ENCODE measurements at regions not wholly inside any gene's neighbourhood (a gene's known extent, or its start where the extent isn't known, plus 50 kb on each side); places are given as distances from the start of the nearest gene placed in this dataset.

DNA sequence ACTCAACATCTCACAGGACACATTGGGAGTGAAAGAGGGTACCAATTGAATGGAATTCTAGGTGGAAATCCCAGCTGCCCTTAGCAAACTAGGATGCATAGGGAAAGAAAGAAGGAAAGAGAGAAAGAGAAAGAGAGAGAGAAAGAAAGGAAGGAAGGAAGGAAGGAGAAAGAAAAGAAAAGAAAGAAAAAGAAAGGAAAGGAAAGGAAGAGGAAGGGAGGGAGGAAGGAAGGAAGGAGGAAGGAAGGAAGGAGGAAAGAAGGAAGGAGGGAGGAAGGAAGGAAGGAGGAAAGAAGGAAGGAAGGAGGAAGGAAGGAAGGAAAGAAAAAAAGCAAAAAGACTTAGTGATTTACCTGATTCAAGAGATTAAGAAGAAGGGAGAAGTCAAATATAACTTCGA lies 143.9 kb downstream of the SS18 start:
- H3K9me3 ChIP-seq, result no peaks in the 10 kb centered on the region
- H3K4me3 ChIP-seq, result no peak overlapping the region
- 82 to 89% methylated on average over 1 of the region's 1 CpG for WGBS, 2 donors
- no peak for ATAC-seq (ENCODE audit: low FRiP score in 2 of 2)
- TF ChIP-seq POLR2AphosphoS5 (IDR thresholded peaks at IDR 0.05) (no peak), EP300 (IDR thresholded peaks at IDR 0.05) (no peak), POLR2A (IDR thresholded peaks at IDR 0.05) (no peak)
- TF ChIP-seq, protein P1, sequence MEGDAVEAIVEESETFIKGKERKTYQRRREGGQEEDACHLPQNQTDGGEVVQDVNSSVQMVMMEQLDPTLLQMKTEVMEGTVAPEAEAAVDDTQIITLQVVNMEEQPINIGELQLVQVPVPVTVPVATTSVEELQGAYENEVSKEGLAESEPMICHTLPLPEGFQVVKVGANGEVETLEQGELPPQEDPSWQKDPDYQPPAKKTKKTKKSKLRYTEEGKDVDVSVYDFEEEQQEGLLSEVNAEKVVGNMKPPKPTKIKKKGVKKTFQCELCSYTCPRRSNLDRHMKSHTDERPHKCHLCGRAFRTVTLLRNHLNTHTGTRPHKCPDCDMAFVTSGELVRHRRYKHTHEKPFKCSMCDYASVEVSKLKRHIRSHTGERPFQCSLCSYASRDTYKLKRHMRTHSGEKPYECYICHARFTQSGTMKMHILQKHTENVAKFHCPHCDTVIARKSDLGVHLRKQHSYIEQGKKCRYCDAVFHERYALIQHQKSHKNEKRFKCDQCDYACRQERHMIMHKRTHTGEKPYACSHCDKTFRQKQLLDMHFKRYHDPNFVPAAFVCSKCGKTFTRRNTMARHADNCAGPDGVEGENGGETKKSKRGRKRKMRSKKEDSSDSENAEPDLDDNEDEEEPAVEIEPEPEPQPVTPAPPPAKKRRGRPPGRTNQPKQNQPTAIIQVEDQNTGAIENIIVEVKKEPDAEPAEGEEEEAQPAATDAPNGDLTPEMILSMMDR (IDR thresholded peaks at IDR 0.05), result no peak
- no peak for DNase-seq
- no peak overlapping the region for H3K27ac ChIP-seq
- no peaks in the 10 kb centered on the region for H3K27me3 ChIP-seq
- H3K36me3 ChIP-seq, result no peaks in the 10 kb centered on the region
- no peaks in the 10 kb centered on the region for H3K4me1 ChIP-seq

DNA sequence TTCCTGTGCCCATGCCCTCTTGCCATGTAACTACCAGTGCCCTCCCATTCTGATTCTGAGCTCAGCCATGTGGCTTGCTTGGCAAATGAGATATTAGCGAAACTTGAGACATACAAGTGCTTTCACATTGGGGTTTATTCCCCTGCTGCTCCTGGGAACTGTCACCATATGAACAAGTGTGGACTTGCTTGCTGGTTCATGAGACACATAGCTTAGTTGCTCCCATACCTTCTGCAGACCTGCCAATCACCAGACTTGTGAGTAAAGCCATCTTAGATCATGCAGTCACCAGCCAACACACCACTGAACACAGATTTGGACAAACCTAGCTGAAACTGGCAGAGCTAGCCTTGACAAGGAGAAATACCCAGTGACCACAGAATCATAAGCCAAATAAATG lies 155.1 kb downstream of the SS18 start:
- Histone ChIP-seq H3K36me3 (no peaks in the 10 kb centered on the region), H3K27me3 (no peaks in the 10 kb centered on the region), H3K4me3 (no peak overlapping the region), H3K27ac (no peak overlapping the region), H3K4me1 (no peaks in the 10 kb centered on the region), H3K9me3 (no peaks in the 10 kb centered on the region)
- TF ChIP-seq POLR2AphosphoS5 (IDR thresholded peaks at IDR 0.05) (no peak), EP300 (IDR thresholded peaks at IDR 0.05) (no peak), POLR2A (IDR thresholded peaks at IDR 0.05) (no peak)
- TF ChIP-seq, protein P1 (IDR thresholded peaks at IDR 0.05), result no peak
- ATAC-seq (ENCODE audit: low FRiP score in 2 of 2), result no peak
- 86 to 93% methylated on average over 1 of the region's 1 CpG for WGBS, 2 donors
- DNase-seq, result no peak

DNA sequence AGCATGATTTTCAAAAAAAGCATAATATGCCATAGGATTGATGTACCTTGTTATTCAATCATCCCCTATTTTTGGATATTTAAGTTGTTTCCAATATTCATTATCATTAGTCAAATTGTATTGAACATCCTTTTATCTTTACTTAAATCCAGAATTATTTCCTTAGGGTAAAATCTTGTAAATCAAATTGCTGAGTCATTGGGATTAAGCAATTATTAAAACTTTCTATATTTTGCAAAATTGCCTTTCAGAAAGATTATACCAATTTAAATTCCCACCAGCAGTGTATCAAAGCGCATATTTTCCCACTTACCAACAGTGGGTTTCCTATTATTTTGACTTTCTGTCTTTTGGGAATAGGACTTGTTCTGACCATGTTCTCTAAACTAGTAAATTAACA lies 159.3 kb downstream of the SS18 start:
- no peak for DNase-seq
- H3K4me1 ChIP-seq, result no peaks in the 10 kb centered on the region
- no peak overlapping the region for H3K4me3 ChIP-seq
- H3K36me3 ChIP-seq, result no peaks in the 10 kb centered on the region
- no peak overlapping the region for H3K27ac ChIP-seq
- TF ChIP-seq EP300 (IDR thresholded peaks at IDR 0.05), result no peak
- TF ChIP-seq POLR2A (IDR thresholded peaks at IDR 0.05), result no peak
- no peak for TF ChIP-seq POLR2AphosphoS5 (IDR thresholded peaks at IDR 0.05)
- 97 to 100% methylated on average over 1 of the region's 1 CpG for whole genome bisulfite sequencing, 2 donors
- no peaks in the 10 kb centered on the region for H3K9me3 ChIP-seq
- no peak for ATAC-seq (ENCODE audit: low FRiP score in 2 of 2)
- H3K27me3 ChIP-seq, result no peaks in the 10 kb centered on the region

DNA sequence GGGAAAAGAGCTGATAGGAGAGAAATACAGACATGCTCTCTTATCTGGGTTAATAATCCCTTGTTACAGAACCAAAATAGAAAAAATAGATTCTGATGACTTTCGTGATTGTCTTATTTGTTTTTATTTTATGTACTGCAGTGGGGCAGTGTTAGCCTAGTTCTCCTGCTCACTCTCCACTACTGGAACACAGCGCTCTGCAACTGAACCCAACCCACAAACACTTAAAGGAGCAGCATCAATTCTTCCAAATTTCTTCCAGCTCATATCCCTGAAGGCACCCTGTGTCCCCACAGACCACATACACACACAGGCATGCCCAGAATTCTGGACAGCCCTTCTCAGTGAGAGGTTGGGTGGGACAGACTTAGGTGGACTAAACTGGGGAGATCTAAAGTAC lies 160.6 kb downstream of the SS18 start:
- H3K27ac ChIP-seq, result no peak overlapping the region
- ATAC-seq (ENCODE audit: low FRiP score in 2 of 2) (no peak), DNase-seq (no peak)
- H3K27me3 ChIP-seq, result no peaks in the 10 kb centered on the region
- H3K4me1 ChIP-seq, result no peaks in the 10 kb centered on the region
- TF ChIP-seq POLR2A (IDR thresholded peaks at IDR 0.05) (no peak), POLR2AphosphoS5 (IDR thresholded peaks at IDR 0.05) (no peak), EP300 (IDR thresholded peaks at IDR 0.05) (no peak)
- TF ChIP-seq, protein P1 (IDR thresholded peaks at IDR 0.05), result no peak
- no peaks in the 10 kb centered on the region for H3K36me3 ChIP-seq
- WGBS, 2 donors, result 70 to 71% methylated on average over 2 of the region's 2 CpGs
- no peak overlapping the region for H3K4me3 ChIP-seq
- no peaks in the 10 kb centered on the region for H3K9me3 ChIP-seq

DNA sequence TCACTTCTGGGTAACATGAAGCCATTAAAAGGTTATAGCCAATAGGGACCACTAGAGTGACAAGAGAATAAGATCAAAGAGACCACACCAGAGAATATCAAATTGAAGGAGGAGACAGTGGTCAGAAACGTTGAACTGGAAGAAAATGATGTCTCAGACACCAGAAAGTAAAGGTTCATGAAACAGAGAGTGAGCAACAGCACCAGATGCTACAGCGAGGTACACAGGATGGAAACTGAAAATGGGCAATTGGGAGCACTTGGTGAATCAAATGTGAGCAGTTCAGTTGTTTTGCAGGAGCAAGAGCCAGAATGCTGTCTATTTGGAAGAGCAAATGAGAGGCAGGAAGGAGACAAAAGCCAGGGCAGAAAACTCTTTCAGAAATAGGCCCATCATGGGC lies 162.6 kb downstream of the SS18 start:
- Histone ChIP-seq H3K27me3 (no peaks in the 10 kb centered on the region), H3K9me3 (no peaks in the 10 kb centered on the region), H3K36me3 (no peaks in the 10 kb centered on the region), H3K4me1 (no peaks in the 10 kb centered on the region), H3K4me3 (no peak overlapping the region), H3K27ac (no peak overlapping the region)
- TF ChIP-seq POLR2AphosphoS5 (IDR thresholded peaks at IDR 0.05), result no peak
- TF ChIP-seq, protein P1 (IDR thresholded peaks at IDR 0.05), result no peak
- 63 to 70% methylated on average over 2 of the region's 2 CpGs for WGBS, 2 donors
- ATAC-seq (ENCODE audit: low FRiP score in 2 of 2) (no peak), DNase-seq (no peak)
